Endothelial cell of umbilical vein (primary cell): ENCODE measurements at regions not wholly inside any gene's neighbourhood (a gene's known extent, or its start where the extent isn't known, plus 50 kb on each side); places are given as distances from the start of the nearest gene placed in this dataset.

Source experiments
- EZH2 ChIP-seq: IDR thresholded peaks from 2 replicates; pipeline ENCODE4 v1.6.1; 2012; ENCODE audit warnings: borderline replicate concordance, low read depth, mild to moderate bottlenecking, moderate library complexity, low read length, inconsistent platforms; ENCODE audit not compliant: severe bottlenecking
- POLR2AphosphoS5 ChIP-seq: IDR thresholded peaks from 2 replicates; pipeline ENCODE4 v1.6.1; 2012; ENCODE audit warnings: low read depth, mild to moderate bottlenecking, control low read depth, low read length, moderate library complexity; ENCODE audit not compliant: insufficient read depth
- TF ChIP-seq, protein P1 (sequence below), 2 donors: IDR thresholded peaks; 1 replicate in 1 of 2; 2 replicates in 1 of 2; pipeline ENCODE4 v1.5.1; 2011; ENCODE audit warnings: low read length in 2 of 2, mild to moderate bottlenecking in 2 of 2, moderate library complexity in 2 of 2, control low read depth in 1 of 2, inconsistent platforms in 1 of 2, low read depth in 1 of 2; ENCODE audit not compliant: insufficient read depth in 1 of 2; ENCODE audit errors: extremely low read depth in 1 of 2

DNA sequence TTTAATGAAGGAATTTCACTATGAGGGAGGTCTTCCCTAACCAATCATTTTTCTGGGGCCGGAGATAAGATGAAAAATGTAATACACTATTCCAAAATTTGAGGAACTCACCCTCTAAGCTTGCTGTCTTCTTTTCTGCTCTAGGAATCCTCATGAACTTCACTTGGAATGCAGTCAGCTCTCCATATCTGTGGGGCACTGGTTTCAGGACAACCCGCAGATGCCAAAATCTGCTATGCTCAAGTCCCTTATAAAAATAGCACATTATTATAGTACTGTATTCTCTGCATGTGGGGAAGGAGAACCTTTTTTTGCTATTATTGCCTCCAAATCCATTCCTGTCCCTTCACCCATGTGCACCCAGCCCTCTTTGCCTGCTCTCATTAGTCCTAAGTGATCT, 146.0 kb downstream of the ABCA8 start:
- no peak for TF ChIP-seq EZH2
- TF ChIP-seq POLR2AphosphoS5 = no peak
- TF ChIP-seq, protein P1, sequence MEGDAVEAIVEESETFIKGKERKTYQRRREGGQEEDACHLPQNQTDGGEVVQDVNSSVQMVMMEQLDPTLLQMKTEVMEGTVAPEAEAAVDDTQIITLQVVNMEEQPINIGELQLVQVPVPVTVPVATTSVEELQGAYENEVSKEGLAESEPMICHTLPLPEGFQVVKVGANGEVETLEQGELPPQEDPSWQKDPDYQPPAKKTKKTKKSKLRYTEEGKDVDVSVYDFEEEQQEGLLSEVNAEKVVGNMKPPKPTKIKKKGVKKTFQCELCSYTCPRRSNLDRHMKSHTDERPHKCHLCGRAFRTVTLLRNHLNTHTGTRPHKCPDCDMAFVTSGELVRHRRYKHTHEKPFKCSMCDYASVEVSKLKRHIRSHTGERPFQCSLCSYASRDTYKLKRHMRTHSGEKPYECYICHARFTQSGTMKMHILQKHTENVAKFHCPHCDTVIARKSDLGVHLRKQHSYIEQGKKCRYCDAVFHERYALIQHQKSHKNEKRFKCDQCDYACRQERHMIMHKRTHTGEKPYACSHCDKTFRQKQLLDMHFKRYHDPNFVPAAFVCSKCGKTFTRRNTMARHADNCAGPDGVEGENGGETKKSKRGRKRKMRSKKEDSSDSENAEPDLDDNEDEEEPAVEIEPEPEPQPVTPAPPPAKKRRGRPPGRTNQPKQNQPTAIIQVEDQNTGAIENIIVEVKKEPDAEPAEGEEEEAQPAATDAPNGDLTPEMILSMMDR (IDR thresholded peaks at IDR 0.05; ENCODE audit: extremely low read depth in 1 of 2, insufficient read depth in 1 of 2, low read depth in 1 of 2, low read length in 2 of 2) = no peak
